Effector memory CD8-positive, alpha-beta T cell (primary cell): ENCODE measurements at regions not wholly inside any gene's neighbourhood (a gene's known extent, or its start where the extent isn't known, plus 50 kb on each side); places are given as distances from the start of the nearest gene placed in this dataset.

Experiments used
- ATAC-seq: fragments of 150-1000 bp; cut with Tn5 transposase; replicated peaks from 2 replicates; pipeline ENCODE4 v1.10.0; 2021; ENCODE audit warnings: mild to moderate bottlenecking, moderate library complexity
- DNase-seq, 3 experiments: peaks; one replicate each; pipeline ENCODE4 v3.0.0; 2021
- H3K27ac Mint-ChIP-seq, 2 donors: one replicate each; pipeline ENCODE4 v1.8.0; 2022; ENCODE audit warnings: mild to moderate bottlenecking in 2 of 2, mixed read lengths in 2 of 2, moderate library complexity in 2 of 2
- H3K27me3 Mint-ChIP-seq, 2 donors: one replicate each; pipeline ENCODE4 v1.8.0; 2022; ENCODE audit warnings: mixed read lengths in 2 of 2
- H3K36me3 Mint-ChIP-seq: one replicate; pipeline ENCODE4 v1.8.0; 2022; ENCODE audit warnings: mild to moderate bottlenecking, moderate library complexity, mixed read lengths; ENCODE audit not compliant: insufficient read depth
- H3K4me1 Mint-ChIP-seq, 2 donors: one replicate each; pipeline ENCODE4 v1.8.0; 2022; ENCODE audit warnings: low read depth in 2 of 2, mixed read lengths in 2 of 2
- H3K4me3 Mint-ChIP-seq, 2 donors: one replicate each; pipeline ENCODE4 v1.8.0; 2022; ENCODE audit warnings: mild to moderate bottlenecking in 2 of 2, mixed read lengths in 2 of 2, moderate library complexity in 2 of 2
- H3K9me3 Mint-ChIP-seq, 2 donors: one replicate each; pipeline ENCODE4 v1.8.0; 2022; ENCODE audit warnings: mixed read lengths in 2 of 2

GRCh38 chr10:28733245-28733644, 55.9 kb downstream of the BAMBI start:
- ATAC-seq (no peak), DNase-seq (no peak)
- H3K4me1 Mint-ChIP-seq = peaks cover 2 to 8% of the 10 kb centered on the region in 2 donors
- H3K27me3 Mint-ChIP-seq = peaks cover 31 to 40% of the 10 kb centered on the region in 2 donors
- peaks cover 0 to 1% of the 10 kb centered on the region in 2 donors for H3K9me3 Mint-ChIP-seq
- H3K36me3 Mint-ChIP-seq = no peaks in the 10 kb centered on the region
- no peak overlapping the region for H3K27ac Mint-ChIP-seq
- no peak overlapping the region for H3K4me3 Mint-ChIP-seq

GRCh38 chr10:28733647-28734046, 56.3 kb downstream of the BAMBI start:
- H3K4me3 Mint-ChIP-seq = no peak overlapping the region
- no peaks in the 10 kb centered on the region for H3K36me3 Mint-ChIP-seq
- H3K4me1 Mint-ChIP-seq = peaks cover 2 to 8% of the 10 kb centered on the region in 2 donors
- ATAC-seq (no peak), DNase-seq (no peak)
- H3K9me3 Mint-ChIP-seq = peaks cover 0 to 1% of the 10 kb centered on the region in 2 donors
- peaks cover 34 to 41% of the 10 kb centered on the region in 2 donors for H3K27me3 Mint-ChIP-seq
- H3K27ac Mint-ChIP-seq = no peak overlapping the region

- Mint-ChIP-seq H3K4me3 (no peak overlapping the region), H3K27ac (no peak overlapping the region)
Observed at GRCh38 chr10:28734938-28735759, 57.8 kb downstream of the BAMBI start.

GRCh38 chr10:28737096-28737495, 59.8 kb downstream of the BAMBI start:
- no peak overlapping the region for H3K27ac Mint-ChIP-seq

More at GRCh38 chr10:28734938-28735759, 57.8 kb downstream of the BAMBI start:
- H3K9me3 Mint-ChIP-seq = peaks cover 0 to 1% of the 10 kb centered on the region in 2 donors
- DNase-seq = no peak
- H3K4me1 Mint-ChIP-seq = peaks cover 2 to 6% of the 10 kb centered on the region in 2 donors
- H3K27me3 Mint-ChIP-seq = peaks cover 31 to 51% of the 10 kb centered on the region in 2 donors
- no peaks in the 10 kb centered on the region for H3K36me3 Mint-ChIP-seq
- ATAC-seq = no peak

GRCh38 chr10:28738200-28738599, 60.9 kb downstream of the BAMBI start:
- H3K27me3 Mint-ChIP-seq = peaks cover 15 to 35% of the 10 kb centered on the region in 2 donors
- ATAC-seq = no peak
- DNase-seq = no peak
- no peak overlapping the region for H3K4me3 Mint-ChIP-seq
- H3K9me3 Mint-ChIP-seq = peaks cover 0 to 1% of the 10 kb centered on the region in 2 donors
- no peaks in the 10 kb centered on the region for H3K4me1 Mint-ChIP-seq
- no peak overlapping the region for H3K27ac Mint-ChIP-seq
- H3K36me3 Mint-ChIP-seq = no peaks in the 10 kb centered on the region

More at GRCh38 chr10:28737096-28737495, 59.8 kb downstream of the BAMBI start:
- Mint-ChIP-seq H3K9me3 (peaks cover 0 to 1% of the 10 kb centered on the region in 2 donors), H3K36me3 (no peaks in the 10 kb centered on the region), H3K4me1 (no peaks in the 10 kb centered on the region), H3K4me3 (no peak overlapping the region), H3K27me3 (peaks cover 21 to 44% of the 10 kb centered on the region in 2 donors)
- no peak for DNase-seq
- no peak for ATAC-seq

- H3K27ac Mint-ChIP-seq = no peak overlapping the region
Observed at GRCh38 chr10:28743576-28743975, 66.3 kb downstream of the BAMBI start.

GRCh38 chr10:28744069-28744768, 66.9 kb downstream of the BAMBI start:
- no peak for ATAC-seq
- no peak for DNase-seq
- Mint-ChIP-seq H3K4me1 (no peaks in the 10 kb centered on the region), H3K4me3 (no peak overlapping the region), H3K27me3 (peaks cover 0 to 24% of the 10 kb centered on the region in 2 donors), H3K27ac (no peak overlapping the region), H3K9me3 (peaks cover 0 to 1% of the 10 kb centered on the region in 2 donors), H3K36me3 (no peaks in the 10 kb centered on the region)

More at GRCh38 chr10:28743576-28743975, 66.3 kb downstream of the BAMBI start:
- Mint-ChIP-seq H3K4me1 (no peaks in the 10 kb centered on the region), H3K27me3 (peaks cover 5 to 30% of the 10 kb centered on the region in 2 donors), H3K36me3 (no peaks in the 10 kb centered on the region), H3K4me3 (no peak overlapping the region), H3K9me3 (peaks cover 0 to 1% of the 10 kb centered on the region in 2 donors)
- no peak for DNase-seq
- ATAC-seq = no peak

- Mint-ChIP-seq H3K27ac (no peak overlapping the region), H3K4me3 (no peak overlapping the region), H3K4me1 (no peaks in the 10 kb centered on the region), H3K27me3 (peaks cover 25 to 43% of the 10 kb centered on the region in 2 donors), H3K36me3 (no peaks in the 10 kb centered on the region), H3K9me3 (peaks cover under 1 to 4% of the 10 kb centered on the region in 2 donors)
- no peak for DNase-seq
- no peak for ATAC-seq
Observed at GRCh38 chr10:28754930-28755718, 77.8 kb downstream of the BAMBI start.

GRCh38 chr10:28761084-28761846, 83.9 kb downstream of the BAMBI start:
- ATAC-seq = no peak
- no peaks in the 10 kb centered on the region for H3K9me3 Mint-ChIP-seq
- H3K4me3 Mint-ChIP-seq = no peak overlapping the region
- H3K4me1 Mint-ChIP-seq = no peaks in the 10 kb centered on the region
- no peak overlapping the region for H3K27ac Mint-ChIP-seq
- no peaks in the 10 kb centered on the region for H3K36me3 Mint-ChIP-seq
- H3K27me3 Mint-ChIP-seq = peaks cover 22 to 30% of the 10 kb centered on the region in 2 donors
- no peak for DNase-seq

- Mint-ChIP-seq H3K4me1 (no peaks in the 10 kb centered on the region), H3K36me3 (no peaks in the 10 kb centered on the region), H3K4me3 (no peak overlapping the region), H3K27ac (no peak overlapping the region), H3K9me3 (no peaks in the 10 kb centered on the region), H3K27me3 (peaks cover 39 to 47% of the 10 kb centered on the region in 2 donors)
- no peak for ATAC-seq
- DNase-seq = no peak
Observed at GRCh38 chr10:28763471-28764170, 86.3 kb downstream of the BAMBI start.

GRCh38 chr10:28765641-28766040, 88.3 kb downstream of the BAMBI start:
- peaks cover 38 to 39% of the 10 kb centered on the region in 2 donors for H3K27me3 Mint-ChIP-seq
- no peak for ATAC-seq
- H3K36me3 Mint-ChIP-seq = no peaks in the 10 kb centered on the region
- H3K4me1 Mint-ChIP-seq = no peaks in the 10 kb centered on the region
- H3K27ac Mint-ChIP-seq = no peak overlapping the region
- no peak for DNase-seq
- no peak overlapping the region for H3K4me3 Mint-ChIP-seq
- H3K9me3 Mint-ChIP-seq = no peaks in the 10 kb centered on the region

GRCh38 chr10:28768227-28768626, 90.9 kb downstream of the BAMBI start:
- Mint-ChIP-seq H3K36me3 (no peaks in the 10 kb centered on the region), H3K4me1 (no peaks in the 10 kb centered on the region), H3K4me3 (no peak overlapping the region), H3K9me3 (no peaks in the 10 kb centered on the region), H3K27me3 (peaks cover 38% of the 10 kb centered on the region in 2 donors), H3K27ac (no peak overlapping the region)
- no peak for DNase-seq
- ATAC-seq = no peak
